Mesenchymal stem cell (in vitro differentiated cells and primary cell): ENCODE measurements at regions not wholly inside any gene's neighbourhood (a gene's known extent, or its start where the extent isn't known, plus 50 kb on each side); places are given as distances from the start of the nearest gene placed in this dataset.

Experiments
- DNase-seq: peaks from one replicate; pipeline ENCODE4 v3.0.0-alpha.2; 2013
- H2AFZ ChIP-seq: one replicate; pipeline ENCODE4 v1.6.1; 2013; ENCODE audit warnings: low read depth, mild to moderate bottlenecking, control low read depth, inconsistent platforms, low read length, moderate library complexity
- H2AK5ac ChIP-seq: 2 replicates; pipeline ENCODE4 v1.6.1; 2013; ENCODE audit warnings: low read length, moderate library complexity, mild to moderate bottlenecking, inconsistent platforms; ENCODE audit not compliant: severe bottlenecking
- H2BK120ac ChIP-seq: one replicate; pipeline ENCODE4 v1.6.1; 2013; ENCODE audit warnings: low read depth, mild to moderate bottlenecking, inconsistent platforms, low read length, moderate library complexity
- H2BK12ac ChIP-seq, 2 experiments: one replicate each; pipeline ENCODE4 v1.6.1; 2013; ENCODE audit warnings: inconsistent platforms in 2 of 2, low read length in 2 of 2, mild to moderate bottlenecking in 2 of 2, moderate library complexity in 2 of 2, control low read depth in 1 of 2
- H2BK15ac ChIP-seq: one replicate; pipeline ENCODE4 v1.6.1; 2013; ENCODE audit warnings: mild to moderate bottlenecking, low read depth, inconsistent platforms; ENCODE audit not compliant: poor library complexity, severe bottlenecking
- H2BK5ac ChIP-seq: 2 replicates; pipeline ENCODE4 v1.6.1; 2013; ENCODE audit warnings: low read depth, mild to moderate bottlenecking, low read length, control low read depth, inconsistent platforms; ENCODE audit not compliant: poor library complexity, severe bottlenecking
- H3K14ac ChIP-seq, 2 experiments: one replicate each; pipeline ENCODE4 v1.6.1; 2013; ENCODE audit warnings: inconsistent platforms in 2 of 2, low read length in 2 of 2, control low read depth in 1 of 2, mild to moderate bottlenecking in 1 of 2, moderate library complexity in 1 of 2
- H3K18ac ChIP-seq, 2 experiments: one replicate each; pipeline ENCODE4 v1.6.1; 2013; ENCODE audit warnings: inconsistent platforms in 2 of 2, low read length in 2 of 2, control low read depth in 1 of 2, low read depth in 1 of 2, mild to moderate bottlenecking in 1 of 2
- H3K23ac ChIP-seq, 2 experiments: one replicate each; pipeline ENCODE4 v1.6.1; 2013; ENCODE audit warnings: inconsistent platforms in 2 of 2, low read length in 2 of 2, mild to moderate bottlenecking in 2 of 2, moderate library complexity in 2 of 2, control low read depth in 1 of 2
- H3K27ac ChIP-seq: 2 replicates; pipeline ENCODE4 v1.5.1; 2013; ENCODE audit warnings: mild to moderate bottlenecking, moderate library complexity, low read length, control low read depth, inconsistent platforms; ENCODE audit not compliant: poor library complexity, severe bottlenecking
- H3K27me3 ChIP-seq, 2 experiments: 2 replicates each; pipeline versions ENCODE4 v1.6.1 to v1.7.0; 2013; ENCODE audit warnings: low read length in 2 of 2, mild to moderate bottlenecking in 2 of 2, moderate library complexity in 2 of 2, control low read depth in 1 of 2, inconsistent platforms in 1 of 2; ENCODE audit not compliant: control insufficient read depth in 1 of 2, insufficient read depth in 1 of 2
- H3K36me3 ChIP-seq, 2 experiments: 2 replicates each; pipeline versions ENCODE4 v1.6.1 to v1.7.0; 2013; ENCODE audit warnings: low read length in 2 of 2, control low read depth in 1 of 2, inconsistent platforms in 1 of 2, low read depth in 1 of 2, mild to moderate bottlenecking in 1 of 2; ENCODE audit not compliant: insufficient read depth in 2 of 2, control insufficient read depth in 1 of 2
- H3K4ac ChIP-seq, 2 experiments: one replicate each; pipeline ENCODE4 v1.6.1; 2013; ENCODE audit warnings: inconsistent platforms in 2 of 2, low read length in 2 of 2, mild to moderate bottlenecking in 2 of 2, moderate library complexity in 2 of 2, control low read depth in 1 of 2, low read depth in 1 of 2
- H3K4me1 ChIP-seq: 2 replicates; pipeline ENCODE4 v1.6.1; 2013; ENCODE audit warnings: low read depth, low read length, control low read depth; ENCODE audit not compliant: control insufficient read depth, insufficient read depth
- H3K4me2 ChIP-seq: 2 replicates; pipeline ENCODE4 v1.6.1; 2013; ENCODE audit warnings: low read length, mild to moderate bottlenecking, inconsistent platforms; ENCODE audit not compliant: poor library complexity, severe bottlenecking
- H3K4me3 ChIP-seq, 2 experiments: 2 replicates each; pipeline versions ENCODE4 v1.5.1 to v1.7.0; 2013; ENCODE audit warnings: low read length in 2 of 2, mild to moderate bottlenecking in 2 of 2, control low read depth in 1 of 2, low read depth in 1 of 2; ENCODE audit not compliant: insufficient read depth in 1 of 2
- H3K79me1 ChIP-seq: replicated peaks from 2 replicates; pipeline ENCODE4 v1.6.1; 2013; ENCODE audit warnings: mild to moderate bottlenecking, control low read depth, low read length, inconsistent platforms; ENCODE audit not compliant: poor library complexity, severe bottlenecking
- H3K9ac ChIP-seq: 2 replicates; pipeline ENCODE4 v1.7.0; 2013; ENCODE audit warnings: mild to moderate bottlenecking, low read length, moderate library complexity
- H3K9me3 ChIP-seq: 2 replicates; pipeline ENCODE4 v1.7.0; 2013; ENCODE audit warnings: mild to moderate bottlenecking, low read length; ENCODE audit not compliant: control insufficient read depth
- H4K8ac ChIP-seq: one replicate; pipeline ENCODE4 v1.6.1; 2013; ENCODE audit warnings: inconsistent platforms, mild to moderate bottlenecking, low read length, moderate library complexity
- H4K91ac ChIP-seq: one replicate; pipeline ENCODE4 v1.6.1; 2013; ENCODE audit warnings: mild to moderate bottlenecking, low read length, inconsistent platforms
- WGBS: methylation state at CpG from one replicate; pipeline ENCODE4 v1.1.7; 2013; ENCODE audit warnings: mixed read lengths; 5-methylcytosine and 5-hydroxymethylcytosine counted together

- Histone ChIP-seq H3K36me3 (no peaks in the 10 kb centered on the region), H3K18ac (no peak overlapping the region)
Measured at GRCh38 chrX:136954930-136955329, 74.4 kb upstream of the RBMX start.

DNA sequence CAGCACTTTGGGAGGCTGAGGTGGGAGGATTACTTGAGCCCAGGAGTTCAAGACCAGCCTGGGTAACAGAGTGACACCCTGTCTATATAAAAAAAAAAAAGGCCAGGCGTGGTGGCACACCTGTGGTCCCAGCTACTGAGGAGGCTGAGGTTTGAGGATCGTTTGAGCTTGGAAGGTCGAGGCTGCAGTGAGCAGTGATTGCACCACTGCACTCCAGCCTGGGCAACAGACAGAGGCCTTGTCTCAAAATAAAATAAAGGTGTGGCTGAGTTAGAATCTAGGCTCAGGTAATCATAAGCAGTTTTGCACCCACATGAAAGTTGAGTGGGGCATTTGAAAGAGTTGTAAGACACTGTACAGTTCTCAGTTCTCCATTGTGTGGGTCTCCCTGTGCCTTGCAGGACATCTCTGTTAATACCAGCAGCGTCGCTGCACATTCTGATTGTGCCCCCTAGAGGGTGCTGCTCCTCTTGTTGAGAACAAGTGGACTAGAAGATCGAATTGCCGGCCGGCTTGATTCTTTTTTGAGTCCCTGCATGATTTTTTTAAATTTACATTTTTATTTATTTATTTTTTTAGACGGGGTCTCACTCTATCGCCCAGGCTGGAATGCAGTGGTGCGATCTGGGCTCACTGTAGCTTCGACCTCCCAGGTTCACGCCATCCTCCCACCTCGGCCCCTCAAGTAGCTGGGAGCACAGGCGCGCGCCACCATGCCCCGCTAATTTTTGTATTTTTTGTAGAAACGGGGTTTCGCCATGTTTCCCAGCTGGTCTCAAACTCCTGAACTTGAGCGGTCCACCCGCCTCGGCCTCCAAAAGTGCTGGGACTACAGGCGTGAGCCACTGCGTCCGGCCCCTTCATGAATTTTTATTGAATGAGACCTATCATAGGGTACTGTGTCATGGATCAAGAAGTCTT is 73.6 kb upstream of the RBMX start:
- Histone ChIP-seq H3K14ac (no peak overlapping the region), H3K18ac (no peak overlapping the region), H3K27ac (no peak overlapping the region), H3K4ac (no peak overlapping the region), H3K9ac (no peak overlapping the region), H2AFZ (no peak overlapping the region), H3K4me3 (no peak overlapping the region), H2AK5ac (no peak overlapping the region), H2BK15ac (no peak overlapping the region), H2BK120ac (no peak overlapping the region), H3K4me1 (no peaks in the 10 kb centered on the region), H3K4me2 (no peak overlapping the region), H4K91ac (no peak overlapping the region), H2BK5ac (no peak overlapping the region), H3K79me1 (no peaks in the 10 kb centered on the region), H4K8ac (no peak overlapping the region), H3K9me3 (no peaks in the 10 kb centered on the region), H2BK12ac (no peak overlapping the region), H3K23ac (no peak overlapping the region), H3K36me3 (no peaks in the 10 kb centered on the region), H3K27me3 (no peaks in the 10 kb centered on the region)
- WGBS = 70% methylated on average over 23 of the region's 26 CpGs
- DNase-seq = peak; percentile 69

More at GRCh38 chrX:136954930-136955329, 74.4 kb upstream of the RBMX start:
- Histone ChIP-seq H3K79me1 (no peaks in the 10 kb centered on the region), H3K4me1 (no peaks in the 10 kb centered on the region), H3K4ac (no peak overlapping the region), H3K14ac (no peak overlapping the region), H2AK5ac (no peak overlapping the region), H4K91ac (no peak overlapping the region), H2BK5ac (no peak overlapping the region), H3K4me3 (no peak overlapping the region), H2BK120ac (no peak overlapping the region), H3K27me3 (no peaks in the 10 kb centered on the region), H3K9me3 (no peaks in the 10 kb centered on the region), H2BK15ac (no peak overlapping the region), H3K23ac (no peak overlapping the region), H2BK12ac (no peak overlapping the region), H3K27ac (no peak overlapping the region), H3K4me2 (no peak overlapping the region), H2AFZ (no peak overlapping the region), H4K8ac (no peak overlapping the region), H3K9ac (no peak overlapping the region)
- DNase-seq = peak; percentile 29
- WGBS = 0% methylated on average over 1 of the region's 4 CpGs

DNA sequence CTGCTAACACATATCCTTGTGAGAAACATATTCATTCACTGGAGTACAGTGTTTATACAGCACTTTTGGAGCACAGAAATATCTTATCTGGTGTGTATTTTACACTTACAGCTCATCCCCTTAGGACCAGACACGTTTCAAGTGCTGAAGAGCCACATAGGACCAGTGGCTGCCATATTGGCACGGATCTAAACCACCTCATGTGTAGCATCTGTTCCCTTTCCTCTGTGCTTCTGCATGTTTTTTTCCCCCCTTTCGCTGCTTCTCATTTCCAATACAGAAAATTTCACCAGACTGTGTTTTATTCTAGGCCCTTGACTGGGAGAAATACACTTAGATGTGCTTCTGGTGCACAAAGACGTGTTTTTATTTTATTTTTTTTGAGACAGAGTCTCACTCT is 69.7 kb upstream of the RBMX start:
- 82% methylated on average over 4 of the region's 4 CpGs for WGBS
- Histone ChIP-seq H2BK120ac (no peak overlapping the region), H3K23ac (no peak overlapping the region), H2BK5ac (no peak overlapping the region), H3K27ac (no peak overlapping the region), H3K36me3 (no peaks in the 10 kb centered on the region), H3K4me3 (no peak overlapping the region), H2AK5ac (no peak overlapping the region), H3K4ac (no peak overlapping the region), H3K9ac (no peak overlapping the region), H3K14ac (no peak overlapping the region), H2BK15ac (no peak overlapping the region), H3K18ac (no peak overlapping the region), H3K27me3 (no peaks in the 10 kb centered on the region), H2AFZ (no peak overlapping the region), H4K8ac (no peak overlapping the region), H3K4me1 (no peaks in the 10 kb centered on the region), H4K91ac (no peak overlapping the region), H3K79me1 (no peaks in the 10 kb centered on the region), H2BK12ac (no peak overlapping the region), H3K9me3 (no peaks in the 10 kb centered on the region), H3K4me2 (no peak overlapping the region)
- no peak for DNase-seq

GRCh38 chrX:136941396-136942337 is 61.1 kb upstream of the RBMX start:
- no peak overlapping the region for H3K27ac ChIP-seq
- no peak overlapping the region for H2BK15ac ChIP-seq
- H3K4me1 ChIP-seq = no peaks in the 10 kb centered on the region
- WGBS = 96% methylated on average over 6 of the region's 9 CpGs
- DNase-seq = no peak
- no peak overlapping the region for H2AFZ ChIP-seq
- H2BK5ac ChIP-seq = no peak overlapping the region
- H2AK5ac ChIP-seq = no peak overlapping the region
- no peak overlapping the region for H2BK12ac ChIP-seq
- H3K36me3 ChIP-seq = no peaks in the 10 kb centered on the region
- no peak overlapping the region for H2BK120ac ChIP-seq
- H3K14ac ChIP-seq = no peak overlapping the region
- H3K27me3 ChIP-seq = no peaks in the 10 kb centered on the region
- no peak overlapping the region for H3K9ac ChIP-seq
- no peaks in the 10 kb centered on the region for H3K79me1 ChIP-seq
- no peaks in the 10 kb centered on the region for H3K9me3 ChIP-seq
- H3K4me3 ChIP-seq = no peak overlapping the region
- H3K4ac ChIP-seq = no peak overlapping the region
- no peak overlapping the region for H3K23ac ChIP-seq
- no peak overlapping the region for H4K8ac ChIP-seq
- H4K91ac ChIP-seq = no peak overlapping the region
- no peak overlapping the region for H3K4me2 ChIP-seq
- H3K18ac ChIP-seq = no peak overlapping the region
